ENCODE measurements at regions not wholly inside any gene's neighbourhood (a gene's known extent, or its start where the extent isn't known, plus 50 kb on each side); places are given as distances from the start of the nearest gene placed in this dataset.

GRCh38 chrX:69110116-69110530 lies 55.1 kb downstream of the PJA1 start:
- DNase-seq (ENCODE audit: low spot score): no peak

GRCh38 chrX:69109706-69110105 lies 55.5 kb downstream of the PJA1 start:
- DNase-seq (ENCODE audit: low spot score): no peak

- DNase-seq (ENCODE audit: low spot score): no peak
Measured at GRCh38 chrX:69109036-69109663, 56.1 kb downstream of the PJA1 start.

- no peak for DNase-seq (ENCODE audit: low spot score)
Measured at GRCh38 chrX:69107747-69108401, 57.4 kb downstream of the PJA1 start.

DNA sequence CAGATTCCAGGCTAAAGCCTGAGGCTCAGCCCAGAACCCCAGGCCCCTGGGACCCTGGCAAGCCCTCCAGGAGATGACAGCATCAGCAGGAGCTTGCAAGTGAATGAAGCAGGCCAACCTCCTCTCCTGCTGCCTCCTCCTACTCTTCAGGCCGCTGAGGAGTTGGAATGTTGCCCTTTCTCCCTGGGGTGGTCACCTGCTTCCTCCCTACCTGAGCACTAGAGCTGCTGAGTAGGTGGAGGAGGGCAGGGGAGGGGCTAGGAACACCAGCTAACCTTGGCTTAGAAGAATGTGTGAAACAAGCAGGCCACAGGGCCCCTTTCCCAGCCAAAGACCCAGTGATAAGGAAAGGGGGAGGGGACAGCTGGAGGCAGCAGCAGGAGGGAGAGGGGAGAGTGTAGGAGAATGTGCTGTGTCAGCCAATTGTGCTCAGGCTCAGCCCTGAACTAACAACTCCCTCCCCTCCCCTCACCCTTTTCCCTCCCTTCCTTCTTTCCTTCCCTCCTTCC lies 58.0 kb downstream of the PJA1 start:
- DNase-seq (ENCODE audit: low spot score): no peak

DNA sequence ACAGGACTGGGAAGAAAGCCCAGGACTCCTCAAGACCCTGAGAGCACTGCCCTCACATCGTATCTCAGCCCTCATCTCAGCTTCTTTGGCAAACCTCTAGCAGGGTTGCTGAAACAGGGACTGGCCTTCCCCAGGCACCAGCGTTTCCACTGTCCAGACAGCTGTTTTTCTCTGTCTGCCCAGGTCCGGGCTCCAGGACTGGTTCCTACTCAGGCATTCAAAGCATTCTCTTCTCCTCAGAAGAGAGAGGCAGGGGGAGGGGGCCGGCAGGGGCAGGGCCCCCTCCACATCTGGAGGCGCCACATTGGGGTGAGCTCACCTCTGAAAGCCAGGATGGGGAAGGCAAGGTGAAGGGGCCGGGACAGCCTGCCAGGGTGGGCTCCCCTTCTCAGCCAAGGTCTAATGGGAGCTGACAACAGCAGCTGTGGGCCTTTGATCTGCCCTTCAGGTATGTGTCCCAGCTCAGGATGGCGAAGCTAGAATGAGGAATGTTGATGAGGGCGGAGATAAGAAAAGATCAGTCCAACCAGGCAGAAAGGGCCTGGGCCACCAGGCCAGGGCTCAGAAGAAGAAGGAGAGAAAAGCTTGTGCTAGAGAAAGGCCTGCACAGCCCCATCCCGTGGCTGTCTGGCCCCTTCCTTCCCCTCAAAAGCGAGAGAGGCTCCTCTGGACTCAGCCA lies 60.4 kb downstream of the PJA1 start:
- no peak for DNase-seq (ENCODE audit: low spot score)

GRCh38 chrX:69103539-69103938 lies 61.7 kb downstream of the PJA1 start:
- no peak for DNase-seq (ENCODE audit: low spot score)

- no peak for DNase-seq (ENCODE audit: low spot score)
Measured at GRCh38 chrX:69102612-69103194, 62.5 kb downstream of the PJA1 start.

DNA sequence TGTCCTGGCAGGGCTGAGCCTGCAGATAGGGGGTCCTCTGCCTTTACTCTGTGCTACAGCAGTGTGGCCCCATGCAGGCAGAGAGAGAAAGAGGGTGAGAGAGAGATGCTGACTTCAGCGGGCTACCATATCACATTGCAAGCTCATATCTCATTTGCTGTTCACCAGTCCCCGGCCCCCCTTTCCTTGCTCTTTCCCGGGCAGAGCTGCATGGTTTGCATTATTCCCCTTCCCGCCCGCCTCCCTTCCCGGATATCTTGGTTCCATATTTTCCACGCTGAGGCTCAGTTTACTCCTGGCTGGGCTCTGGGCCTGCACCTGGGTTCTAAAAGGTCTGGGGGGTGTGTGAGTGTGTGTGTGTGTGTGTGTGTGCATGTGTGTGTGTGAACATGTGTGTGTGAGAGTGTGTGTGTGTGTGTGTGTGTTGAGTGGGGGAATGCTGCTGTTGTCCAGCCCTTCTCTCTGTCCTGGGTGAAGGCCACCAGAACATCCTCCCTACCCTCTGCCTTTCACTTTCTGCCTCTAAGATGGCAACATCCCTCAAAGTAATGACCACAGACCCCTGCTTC lies 63.5 kb downstream of the PJA1 start:
- DNase-seq (ENCODE audit: low spot score): no peak

GRCh38 chrX:69100478-69100877 lies 64.8 kb downstream of the PJA1 start:
- no peak for DNase-seq (ENCODE audit: low spot score)

DNA sequence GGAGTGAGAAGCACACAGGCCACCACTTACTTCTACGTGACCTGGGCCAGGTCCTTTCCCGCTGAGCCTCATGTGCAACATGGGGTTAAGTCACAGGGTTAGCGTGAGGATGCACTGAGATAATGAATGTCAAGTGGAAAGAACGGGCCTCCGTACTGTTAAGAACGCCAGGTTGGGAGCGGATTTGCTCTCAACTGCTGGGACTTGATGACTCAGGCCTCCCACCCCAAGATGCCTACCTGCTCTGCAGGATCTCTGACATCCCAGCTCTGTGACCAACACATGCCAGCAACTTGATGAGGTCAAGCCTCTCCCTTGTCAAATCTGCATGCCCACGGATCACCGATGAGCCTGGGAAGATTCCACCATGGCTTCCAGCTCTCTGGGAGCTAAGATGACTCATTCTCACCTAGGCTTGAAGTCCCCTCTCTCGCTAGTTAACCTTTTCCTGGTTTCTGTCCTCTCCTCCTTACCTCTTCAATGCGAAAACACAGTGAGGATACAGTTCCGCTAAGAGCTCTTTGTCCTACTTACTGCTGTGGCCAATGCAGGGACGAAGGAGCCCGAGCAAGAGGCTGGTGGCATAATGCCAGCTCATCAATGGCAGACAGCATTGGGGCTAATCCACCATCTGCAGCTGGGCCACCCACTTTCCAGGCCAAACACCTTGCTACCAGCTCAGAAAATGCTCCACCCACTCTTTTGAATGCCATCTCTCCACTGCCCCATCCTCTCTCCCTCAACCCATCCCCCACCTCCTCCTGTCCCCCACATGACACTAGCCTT lies 67.6 kb downstream of the PJA1 start:
- no peak for DNase-seq (ENCODE audit: low spot score)

DNA sequence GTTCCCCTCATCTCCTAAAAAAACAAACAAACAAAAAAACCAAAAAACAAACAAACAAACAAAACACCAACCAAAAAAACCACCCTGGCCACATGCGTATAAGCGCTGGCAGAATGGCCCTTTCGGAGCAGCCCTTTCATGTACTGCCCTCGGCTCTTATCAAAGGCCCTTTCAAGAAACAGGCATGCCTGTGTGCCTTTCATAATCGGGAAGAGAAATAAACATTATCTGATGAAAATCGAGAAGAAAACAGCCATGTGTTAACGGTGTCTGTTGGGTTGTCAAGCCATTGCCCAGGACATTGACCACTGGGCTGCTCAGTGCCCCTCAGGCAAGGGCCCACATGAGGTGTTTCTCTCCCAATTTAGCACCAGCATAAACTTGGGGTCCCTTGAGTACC lies 68.3 kb downstream of the PJA1 start:
- DNase-seq (ENCODE audit: low spot score): no peak

GRCh38 chrX:69094977-69095669 lies 70.1 kb downstream of the PJA1 start:
- DNase-seq (ENCODE audit: low spot score): no peak

- peak; percentile 71 for DNase-seq (ENCODE audit: low spot score)
Measured at GRCh38 chrX:69093960-69094871, 71.0 kb downstream of the PJA1 start.

DNA sequence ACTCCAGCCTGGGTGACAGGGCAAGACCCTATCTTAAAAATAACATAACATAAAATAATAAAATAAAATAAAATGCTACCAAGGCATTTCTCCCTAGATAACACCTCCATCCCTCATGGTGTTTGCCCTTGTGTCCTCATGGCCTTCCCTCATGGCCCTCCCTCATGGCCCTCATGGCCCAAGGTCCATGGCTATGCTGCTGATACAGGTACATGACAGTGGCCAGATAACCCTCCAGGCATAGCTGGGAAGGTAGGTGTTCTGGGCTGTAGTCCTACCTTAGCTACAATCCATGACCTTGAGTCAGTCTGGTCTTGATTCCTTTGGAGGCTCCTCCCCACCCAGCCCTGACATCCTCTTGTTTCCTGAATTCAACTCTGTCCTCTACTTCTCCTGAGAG lies 75.2 kb downstream of the PJA1 start:
- no peak for DNase-seq (ENCODE audit: low spot score)

GRCh38 chrX:69089203-69089602 lies 76.0 kb downstream of the PJA1 start:
- no peak for DNase-seq (ENCODE audit: low spot score)

GRCh38 chrX:69088171-69088938 lies 76.9 kb downstream of the PJA1 start:
- no peak for DNase-seq (ENCODE audit: low spot score)

DNA sequence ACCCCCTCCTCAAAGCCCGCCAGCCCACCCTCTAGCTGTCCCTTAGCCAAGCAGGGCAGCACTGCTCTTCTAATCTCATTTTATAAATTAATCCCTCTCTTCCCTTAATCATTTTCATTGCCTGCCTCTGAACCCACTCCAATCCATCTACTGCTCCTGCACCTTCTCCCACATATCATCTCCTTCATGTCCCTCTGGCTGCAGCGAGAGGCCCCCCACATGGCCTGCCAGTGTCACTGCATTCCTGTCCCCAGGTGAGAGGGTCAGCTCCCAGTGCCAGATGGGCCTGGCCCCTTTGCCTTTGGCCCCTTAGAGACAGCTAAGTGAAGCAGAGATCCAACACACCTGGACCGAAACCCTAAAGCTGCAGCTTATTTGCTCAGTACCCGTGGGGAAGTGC lies 79.4 kb downstream of the PJA1 start:
- DNase-seq (ENCODE audit: low spot score): no peak

DNA sequence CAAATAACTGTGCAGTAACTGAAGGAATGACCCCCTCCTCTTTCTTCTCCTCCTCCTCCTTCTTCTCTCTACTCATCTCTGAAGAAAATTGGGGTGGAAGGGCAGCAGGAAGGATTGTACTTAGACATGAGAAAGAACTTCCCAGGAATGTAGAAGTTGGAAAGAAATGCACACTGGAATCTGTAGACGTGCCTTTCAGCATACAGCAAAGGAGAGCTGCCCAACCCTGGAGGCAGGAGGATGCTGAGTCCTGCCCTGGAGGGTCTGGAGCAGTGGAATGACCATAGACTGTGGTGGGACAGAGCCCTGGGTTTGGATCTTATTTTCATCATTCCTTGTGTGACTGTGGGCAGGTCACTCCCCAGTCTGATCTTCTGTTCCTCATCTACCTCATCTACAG lies 80.1 kb downstream of the PJA1 start:
- no peak for DNase-seq (ENCODE audit: low spot score)
